ENCODE measurements at regions not wholly inside any gene's neighbourhood (a gene's known extent, or its start where the extent isn't known, plus 50 kb on each side); places are given as distances from the start of the nearest gene placed in this dataset.

DNA sequence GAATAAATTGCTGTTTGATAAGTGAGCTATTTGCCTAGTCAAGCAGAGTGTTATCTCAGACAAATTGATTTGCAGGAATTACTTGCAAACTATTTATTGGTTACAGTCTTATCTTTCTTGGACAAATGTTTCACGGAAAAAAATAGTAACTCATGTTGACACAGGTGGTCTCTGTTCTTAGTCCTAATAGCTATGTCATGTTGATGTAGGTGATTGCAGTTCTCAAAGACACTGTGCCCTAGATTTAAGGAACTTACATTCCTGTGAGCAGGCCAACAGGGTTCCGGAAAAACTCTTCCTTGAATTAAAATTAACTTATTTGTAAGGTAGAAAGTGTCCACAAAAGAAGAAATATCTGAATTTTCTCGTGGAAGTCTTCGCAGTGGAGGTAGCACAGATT lies 109.6 kb upstream of the SLCO6A1 start:
- Histone ChIP-seq H3K4me3 (no peak overlapping the region), H3K27ac (no peak overlapping the region)
- DNase-seq (ENCODE audit: low spot score) = no peak
- TF ChIP-seq, protein P1, sequence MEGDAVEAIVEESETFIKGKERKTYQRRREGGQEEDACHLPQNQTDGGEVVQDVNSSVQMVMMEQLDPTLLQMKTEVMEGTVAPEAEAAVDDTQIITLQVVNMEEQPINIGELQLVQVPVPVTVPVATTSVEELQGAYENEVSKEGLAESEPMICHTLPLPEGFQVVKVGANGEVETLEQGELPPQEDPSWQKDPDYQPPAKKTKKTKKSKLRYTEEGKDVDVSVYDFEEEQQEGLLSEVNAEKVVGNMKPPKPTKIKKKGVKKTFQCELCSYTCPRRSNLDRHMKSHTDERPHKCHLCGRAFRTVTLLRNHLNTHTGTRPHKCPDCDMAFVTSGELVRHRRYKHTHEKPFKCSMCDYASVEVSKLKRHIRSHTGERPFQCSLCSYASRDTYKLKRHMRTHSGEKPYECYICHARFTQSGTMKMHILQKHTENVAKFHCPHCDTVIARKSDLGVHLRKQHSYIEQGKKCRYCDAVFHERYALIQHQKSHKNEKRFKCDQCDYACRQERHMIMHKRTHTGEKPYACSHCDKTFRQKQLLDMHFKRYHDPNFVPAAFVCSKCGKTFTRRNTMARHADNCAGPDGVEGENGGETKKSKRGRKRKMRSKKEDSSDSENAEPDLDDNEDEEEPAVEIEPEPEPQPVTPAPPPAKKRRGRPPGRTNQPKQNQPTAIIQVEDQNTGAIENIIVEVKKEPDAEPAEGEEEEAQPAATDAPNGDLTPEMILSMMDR (IDR thresholded peaks at IDR 0.05) = no peak

DNA sequence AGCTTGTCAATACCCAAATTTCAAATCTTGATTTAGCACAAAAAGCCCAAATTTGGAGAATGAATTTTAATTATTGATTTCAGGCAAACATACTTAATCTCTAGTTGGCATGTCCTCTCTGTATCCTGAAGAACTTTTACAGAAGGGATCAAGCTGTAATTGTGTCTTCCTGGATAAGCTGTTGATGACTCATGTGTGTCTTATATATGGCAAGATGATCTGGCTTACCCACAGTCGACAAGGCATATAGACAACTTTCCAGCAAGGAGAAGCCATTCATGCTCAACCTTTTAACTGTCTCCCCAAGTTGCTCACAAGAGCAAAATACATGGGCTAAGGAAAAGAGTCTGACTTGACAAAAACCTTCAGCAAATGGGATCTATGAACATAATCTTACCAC lies 112.5 kb upstream of the SLCO6A1 start:
- H3K27ac ChIP-seq = no peak overlapping the region
- TF ChIP-seq, protein P1 (IDR thresholded peaks at IDR 0.05) = no peak
- no peak for DNase-seq (ENCODE audit: low spot score)
- H3K4me3 ChIP-seq = no peak overlapping the region

DNA sequence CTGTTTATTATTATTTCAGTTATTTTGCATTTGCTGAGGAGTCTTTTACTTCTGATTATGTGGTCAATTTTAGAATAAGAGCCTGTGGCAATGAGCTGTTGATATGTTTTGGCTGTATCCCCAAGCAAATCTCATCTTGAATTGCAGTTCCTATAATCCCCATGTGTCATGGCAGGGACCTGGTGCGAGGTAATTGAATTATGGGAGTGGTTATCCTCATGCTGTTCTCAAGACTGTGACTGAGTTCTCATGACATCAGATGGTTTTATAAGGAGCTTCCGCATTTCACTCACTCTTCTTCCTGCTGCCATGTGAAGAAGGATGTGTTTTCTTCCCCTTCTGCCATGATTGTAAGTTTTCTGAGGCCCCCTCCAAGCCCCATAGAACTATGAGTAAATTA lies 114.9 kb upstream of the SLCO6A1 start:
- TF ChIP-seq, protein P1 (IDR thresholded peaks at IDR 0.05) = no peak
- Histone ChIP-seq H3K4me3 (no peak overlapping the region), H3K27ac (no peak overlapping the region)
- DNase-seq (ENCODE audit: low spot score) = no peak

DNA sequence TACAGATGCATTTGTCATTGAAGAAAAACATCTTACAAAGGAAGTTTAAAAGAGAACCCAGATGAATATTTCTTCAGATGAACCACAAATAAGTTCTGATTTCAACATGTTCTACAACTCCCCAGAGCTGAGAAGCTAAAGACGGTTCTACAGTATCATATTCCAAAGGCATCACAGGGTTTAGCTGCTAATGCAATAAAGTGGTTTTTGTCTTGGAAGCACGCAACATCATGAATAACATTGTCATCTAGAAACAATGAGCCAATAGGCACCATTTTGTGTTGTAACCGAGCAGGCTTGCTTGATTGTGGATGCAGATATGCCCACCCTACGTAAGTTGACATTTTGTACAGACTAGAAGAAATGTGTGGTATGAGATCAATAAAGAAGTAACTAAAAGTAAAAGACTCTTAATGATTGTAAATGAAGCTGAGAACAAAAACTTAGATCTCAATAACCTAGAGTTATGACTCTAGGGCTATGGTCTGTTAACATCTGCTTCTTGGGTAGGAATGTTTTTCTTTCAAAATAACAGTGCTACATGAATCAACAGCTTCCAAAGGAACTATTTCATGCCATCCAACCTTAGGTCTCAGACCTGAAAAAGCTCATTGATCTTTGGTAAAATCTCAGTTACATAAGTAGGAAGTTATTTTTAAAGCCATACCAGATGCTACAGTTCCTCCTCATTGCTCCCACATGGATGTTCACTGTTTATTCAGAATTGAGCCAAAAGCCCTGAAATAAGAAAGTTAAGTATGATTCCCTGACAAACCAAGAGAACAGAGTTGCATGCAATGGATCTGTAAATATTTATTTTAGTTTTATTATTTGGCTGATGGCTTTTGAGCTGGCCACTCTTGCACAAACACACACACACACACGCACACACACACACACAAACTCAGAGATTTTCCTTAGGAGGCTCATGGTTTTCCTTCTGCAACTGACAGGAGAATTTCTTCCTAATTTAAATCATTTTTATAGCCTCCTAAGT lies 118.7 kb upstream of the SLCO6A1 start:
- no peak for DNase-seq (ENCODE audit: low spot score)
- TF ChIP-seq, protein P1 (IDR thresholded peaks at IDR 0.05) = no peak
- Histone ChIP-seq H3K27ac (no peak overlapping the region), H3K4me3 (no peak overlapping the region)

DNA sequence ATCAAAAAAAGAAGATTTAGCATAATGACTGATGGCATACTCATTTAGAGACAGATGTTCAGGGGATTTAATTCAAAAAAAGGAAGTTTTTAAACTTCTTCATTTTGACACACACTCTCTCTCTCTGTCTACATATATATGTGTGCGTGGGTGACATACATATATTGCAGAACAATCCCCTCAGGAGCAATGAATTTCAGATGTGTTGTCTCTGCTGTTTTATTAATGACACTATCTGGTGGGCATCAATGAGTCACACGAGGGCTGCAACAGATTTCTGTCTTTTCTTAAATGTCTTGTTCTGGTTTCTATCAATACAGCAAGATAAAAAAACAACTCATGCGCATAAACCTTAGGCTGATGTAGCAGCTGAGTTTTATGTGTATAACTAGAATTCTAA lies 123.5 kb upstream of the SLCO6A1 start:
- TF ChIP-seq, protein P1 (IDR thresholded peaks at IDR 0.05) = no peak
- Histone ChIP-seq H3K27ac (no peak overlapping the region), H3K4me3 (no peak overlapping the region)
- no peak for DNase-seq (ENCODE audit: low spot score)

DNA sequence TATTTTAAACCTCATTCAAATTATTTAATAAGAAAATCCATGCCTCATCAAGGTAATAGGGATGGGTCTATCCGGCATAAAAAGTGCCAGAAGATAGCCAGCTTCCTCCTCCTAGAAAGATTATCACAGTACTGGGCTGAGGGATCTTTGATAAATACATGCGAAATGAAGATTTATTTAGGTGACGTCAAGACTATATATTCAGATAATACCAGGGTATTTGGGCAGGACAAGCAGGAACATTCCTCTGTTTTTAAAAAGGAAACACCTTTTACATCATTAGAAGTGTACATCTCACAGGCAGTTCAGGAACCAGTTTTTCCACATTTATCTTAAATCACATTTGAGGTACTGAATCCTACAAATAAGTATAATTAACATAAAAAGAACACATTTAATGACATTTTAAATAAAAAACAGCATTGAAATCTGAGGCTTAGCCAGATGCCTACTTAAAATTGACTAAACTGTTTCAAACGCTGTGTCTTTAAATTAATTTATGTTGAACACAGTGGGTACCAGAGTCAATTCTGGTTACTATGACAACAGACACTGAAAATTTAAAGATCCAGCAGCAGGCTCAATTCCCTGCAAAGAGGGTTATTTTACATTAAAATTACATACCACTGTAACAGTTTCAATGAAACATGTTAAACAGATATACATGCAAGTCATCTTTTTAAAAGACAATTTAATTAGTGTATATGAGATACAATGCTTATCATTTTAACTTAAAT lies 124.7 kb upstream of the SLCO6A1 start:
- no peak for DNase-seq (ENCODE audit: low spot score)
- Histone ChIP-seq H3K4me3 (no peak overlapping the region), H3K27ac (no peak overlapping the region)
- TF ChIP-seq, protein P1 (IDR thresholded peaks at IDR 0.05) = no peak
